Mesodermal cell (in vitro differentiated cells): ENCODE measurements at regions not wholly inside any gene's neighbourhood (a gene's known extent, or its start where the extent isn't known, plus 50 kb on each side); places are given as distances from the start of the nearest gene placed in this dataset.

ENCODE experiments used
- H3K27ac ChIP-seq: 2 replicates; pipeline ENCODE4 v1.7.0; 2013; ENCODE audit warnings: mild to moderate bottlenecking, low read depth, low read length, moderate library complexity; ENCODE audit not compliant: severe bottlenecking
- H3K36me3 ChIP-seq: 2 replicates; pipeline ENCODE4 v1.7.1; 2013; ENCODE audit warnings: mild to moderate bottlenecking, low read length, moderate library complexity; ENCODE audit not compliant: control insufficient read depth, insufficient read depth
- H3K4me1 ChIP-seq: one replicate; pipeline ENCODE4 v1.7.1; 2013; ENCODE audit warnings: mild to moderate bottlenecking, low read length; ENCODE audit not compliant: insufficient read depth, control insufficient read depth, poor library complexity, severe bottlenecking
- H3K4me3 ChIP-seq: 2 replicates; pipeline ENCODE4 v1.7.0; 2013; ENCODE audit warnings: low read length, control low read depth, mild to moderate bottlenecking; ENCODE audit not compliant: insufficient read depth, poor library complexity, severe bottlenecking; ENCODE audit errors: extremely low read depth
- H3K9me3 ChIP-seq: 2 replicates; pipeline ENCODE4 v1.7.1; 2013; ENCODE audit warnings: mild to moderate bottlenecking, low read length, moderate library complexity; ENCODE audit not compliant: control insufficient read depth
- WGBS, 2 experiments: methylation state at CpG; one replicate each; pipeline ENCODE4 v1.1.5; 2013; ENCODE audit warnings: missing lambda C conversion rate in 2 of 2; ENCODE audit not compliant: insufficient coverage in 2 of 2; 5-methylcytosine and 5-hydroxymethylcytosine counted together

- Histone ChIP-seq H3K27ac (no peak overlapping the region), H3K9me3 (no peaks in the 10 kb centered on the region), H3K4me3 (no peak overlapping the region), H3K36me3 (no peaks in the 10 kb centered on the region), H3K4me1 (peaks cover 9% of the 10 kb centered on the region)
- 88 to 100% methylated on average over 2 to 8 of the region's 8 CpGs for WGBS, 2 experiments
Measured at GRCh38 chr2:41972819-41973218, 75.0 kb upstream of the PKDCC start.

GRCh38 chr2:41973871-41974270 lies 74.0 kb upstream of the PKDCC start:
- Histone ChIP-seq H3K9me3 (no peaks in the 10 kb centered on the region), H3K36me3 (no peaks in the 10 kb centered on the region), H3K4me1 (peaks cover 8% of the 10 kb centered on the region), H3K27ac (no peak overlapping the region), H3K4me3 (no peak overlapping the region)
- WGBS, 2 experiments = 84 to 88% methylated on average over 3 of the region's 4 CpGs

- no peaks in the 10 kb centered on the region for H3K4me1 ChIP-seq
- no peaks in the 10 kb centered on the region for H3K36me3 ChIP-seq
- H3K9me3 ChIP-seq = no peaks in the 10 kb centered on the region
- WGBS, 2 experiments = no CpG with 5 or more reads among the region's 1 CpG
- H3K4me3 ChIP-seq = no peak overlapping the region
- no peak overlapping the region for H3K27ac ChIP-seq
Measured at GRCh38 chr2:41981417-41981816, 66.4 kb upstream of the PKDCC start.

GRCh38 chr2:41985573-41986095 lies 62.2 kb upstream of the PKDCC start:
- Histone ChIP-seq H3K9me3 (no peaks in the 10 kb centered on the region), H3K4me3 (no peak overlapping the region), H3K4me1 (peaks cover 12% of the 10 kb centered on the region), H3K36me3 (no peaks in the 10 kb centered on the region), H3K27ac (no peak overlapping the region)
- WGBS, 2 experiments = 93 to 95% methylated on average over 4 to 5 of the region's 5 CpGs

- H3K9me3 ChIP-seq = peaks cover 6% of the 10 kb centered on the region
- WGBS, 2 experiments = 40 to 71% methylated on average over 2 of the region's 3 CpGs
- H3K36me3 ChIP-seq = no peaks in the 10 kb centered on the region
- no peak overlapping the region for H3K4me3 ChIP-seq
- peak overlapping the region; percentile 76 for H3K27ac ChIP-seq
- H3K4me1 ChIP-seq = peaks cover 20% of the 10 kb centered on the region
Measured at GRCh38 chr2:41989501-41990180, 58.2 kb upstream of the PKDCC start.

- Histone ChIP-seq H3K36me3 (no peaks in the 10 kb centered on the region), H3K27ac (peak overlapping the region; percentile 76), H3K9me3 (peaks cover 6% of the 10 kb centered on the region), H3K4me1 (peaks cover 20% of the 10 kb centered on the region), H3K4me3 (no peak overlapping the region)
- WGBS, 2 experiments = 15% methylated on average over 1 of the region's 4 CpGs; no CpG with 5 or more reads in 1 of the 2 experiments
Measured at GRCh38 chr2:41990245-41990644, 57.6 kb upstream of the PKDCC start.

- Histone ChIP-seq H3K4me1 (peaks cover 20% of the 10 kb centered on the region), H3K36me3 (no peaks in the 10 kb centered on the region), H3K27ac (peak overlapping the region; percentile 76), H3K9me3 (peaks cover 6% of the 10 kb centered on the region), H3K4me3 (no peak overlapping the region)
- 87% methylated on average over 3 of the region's 4 CpGs; no CpG with 5 or more reads in 1 of the 2 experiments for WGBS, 2 experiments
Measured at GRCh38 chr2:41990688-41991087, 57.1 kb upstream of the PKDCC start.

- Histone ChIP-seq H3K4me1 (peaks cover 20% of the 10 kb centered on the region), H3K27ac (no peak overlapping the region), H3K4me3 (no peak overlapping the region), H3K36me3 (no peaks in the 10 kb centered on the region), H3K9me3 (peaks cover 6% of the 10 kb centered on the region)
- 92 to 100% methylated on average over 1 of the region's 1 CpG for whole genome bisulfite sequencing, 2 experiments
Measured at GRCh38 chr2:41992056-41992642, 55.7 kb upstream of the PKDCC start.

GRCh38 chr2:41992671-41993434 lies 55.0 kb upstream of the PKDCC start:
- Histone ChIP-seq H3K4me1 (peaks cover 20% of the 10 kb centered on the region), H3K27ac (no peak overlapping the region), H3K4me3 (no peak overlapping the region), H3K36me3 (no peaks in the 10 kb centered on the region), H3K9me3 (peaks cover 6% of the 10 kb centered on the region)
- WGBS, 2 experiments = 50 to 63% methylated on average over 10 of the region's 12 CpGs

- peaks cover 20% of the 10 kb centered on the region for H3K4me1 ChIP-seq
- H3K36me3 ChIP-seq = no peaks in the 10 kb centered on the region
- no peak overlapping the region for H3K4me3 ChIP-seq
- H3K27ac ChIP-seq = no peak overlapping the region
- H3K9me3 ChIP-seq = peaks cover 6% of the 10 kb centered on the region
- WGBS, 2 experiments = 86 to 90% methylated on average over 5 of the region's 5 CpGs
Measured at GRCh38 chr2:41993435-41993925, 54.3 kb upstream of the PKDCC start.
